HEK293T (cell line): ENCODE measurements at regions not wholly inside any gene's neighbourhood (a gene's known extent, or its start where the extent isn't known, plus 50 kb on each side); places are given as distances from the start of the nearest gene placed in this dataset.

Experiments
- CTCF ChIA-PET: fragments of 350-600 bp; formaldehyde crosslinking; extraction: SDS; loops from one replicate; lab custom pipeline; 2021; ENCODE audit warnings: antibody characterized with exemption, inconsistent platforms; lab: Yijun Ruan, JAX
- POLR2A ChIA-PET: fragments of 350-600 bp; formaldehyde crosslinking; extraction: SDS; loops from one replicate; lab custom pipeline; 2020; ENCODE audit warnings: antibody characterized with exemption, inconsistent platforms; lab: Yijun Ruan, JAX
- DNase-seq: peaks from one replicate; pipeline ENCODE4 v3.0.0; 2012; ENCODE audit warnings: mixed read lengths; ENCODE audit errors: extremely low spot score
- ARNT ChIP-seq: fragments of 450-650 bp; IDR thresholded peaks from 2 replicates; pipeline ENCODE4 v1.6.1; 2017; ENCODE audit warnings: mild to moderate bottlenecking
- BHLHE40 ChIP-seq: fragments of 450-650 bp; IDR thresholded peaks from 2 replicates; pipeline ENCODE4 v1.6.1; 2016; ENCODE audit warnings: mild to moderate bottlenecking, moderate library complexity, borderline replicate concordance
- CTBP1 ChIP-seq: fragments of 450-650 bp; IDR thresholded peaks from 2 replicates; pipeline ENCODE4 v1.6.1; 2016; ENCODE audit warnings: borderline replicate concordance
- ELF4 ChIP-seq: fragments of 450-650 bp; IDR thresholded peaks from 2 replicates; pipeline ENCODE4 v1.6.1; 2017; ENCODE audit warnings: antibody characterized with exemption
- FOXA1 ChIP-seq: fragments of 450-650 bp; IDR thresholded peaks from 2 replicates; pipeline ENCODE4 v1.6.1; 2016; ENCODE audit warnings: mild to moderate bottlenecking
- FOXK2 ChIP-seq: fragments of 450-650 bp; IDR thresholded peaks from 2 replicates; pipeline ENCODE4 v1.6.1; 2016; ENCODE audit warnings: mild to moderate bottlenecking
- FOXM1 ChIP-seq: fragments of 450-650 bp; IDR thresholded peaks from 2 replicates; pipeline ENCODE4 v1.6.1; 2017; ENCODE audit warnings: mild to moderate bottlenecking, borderline replicate concordance
- HDGF ChIP-seq: fragments of 450-650 bp; IDR thresholded peaks from 2 replicates; pipeline ENCODE4 v1.6.1; 2017; ENCODE audit warnings: antibody characterized with exemption, borderline replicate concordance
- L3MBTL2 ChIP-seq: fragments of 450-650 bp; conservative IDR thresholded peaks from 2 replicates; pipeline ENCODE4 v1.6.1; 2016; ENCODE audit warnings: mild to moderate bottlenecking
- LEF1 ChIP-seq: fragments of 450-650 bp; IDR thresholded peaks from 2 replicates; pipeline ENCODE4 v1.6.1; 2017; ENCODE audit warnings: mild to moderate bottlenecking, borderline replicate concordance
- NFRKB ChIP-seq: fragments of 450-650 bp; IDR thresholded peaks from 2 replicates; pipeline ENCODE4 v1.6.1; 2016; ENCODE audit warnings: mild to moderate bottlenecking, moderate library complexity
- PKNOX1 ChIP-seq: fragments of 450-650 bp; IDR thresholded peaks from 2 replicates; pipeline ENCODE4 v1.6.1; 2016
- SP1 ChIP-seq: fragments of 450-650 bp; IDR thresholded peaks from 2 replicates; pipeline ENCODE4 v1.6.1; 2017
- SUZ12 ChIP-seq: fragments of 450-650 bp; IDR thresholded peaks from 2 replicates; pipeline ENCODE4 v1.6.1; 2016; ENCODE audit warnings: mild to moderate bottlenecking
- TARDBP ChIP-seq: fragments of 450-650 bp; IDR thresholded peaks from 2 replicates; pipeline ENCODE4 v1.6.1; 2016
- ZNF384 ChIP-seq: fragments of 450-650 bp; IDR thresholded peaks from 2 replicates; pipeline ENCODE4 v1.6.1; 2016

- TF ChIP-seq ARNT (no peak), HDGF (no peak), FOXK2 (no peak)
- DNase-seq = no peak
- ChIA-PET CTCF (no interaction called here), POLR2A (no interaction called here)
Observed at GRCh38 chr21:15379776-15380175, 315.0 kb upstream of the NRIP1 start.

GRCh38 chr21:15383588-15383987, 318.8 kb upstream of the NRIP1 start:
- ChIA-PET CTCF (no interaction called here), POLR2A (no interaction called here)
- no peak for DNase-seq
- no peak for TF ChIP-seq ZNF384

- CTCF ChIA-PET = no interaction called here
- POLR2A ChIA-PET = no interaction called here
- TF ChIP-seq ELF4 (no peak), FOXA1 (no peak), SP1 (no peak), HDGF (no peak), FOXK2 (no peak), SUZ12 (no peak), LEF1 (no peak), BHLHE40 (no peak), NFRKB (no peak), CTBP1 (no peak), ARNT (no peak), ZNF384 (no peak), FOXM1 (no peak), TARDBP (no peak), PKNOX1 (no peak), L3MBTL2 (no peak)
- DNase-seq = no peak
Observed at GRCh38 chr21:15390049-15390448, 325.2 kb upstream of the NRIP1 start.

GRCh38 chr21:15397258-15397657, 332.5 kb upstream of the NRIP1 start:
- TF ChIP-seq LEF1 (no peak), FOXK2 (no peak), FOXA1 (no peak), SUZ12 (no peak), ARNT (no peak), TARDBP (no peak)
- ChIA-PET CTCF (no interaction called here), POLR2A (no interaction called here)
- DNase-seq = no peak

GRCh38 chr21:15400905-15401304, 328.9 kb upstream of the USP25 start:
- no peak for DNase-seq
- ChIA-PET CTCF (no interaction called here), POLR2A (no interaction called here)
- no peak for TF ChIP-seq HDGF

GRCh38 chr21:15401331-15401730, 328.5 kb upstream of the USP25 start:
- ChIA-PET POLR2A (no interaction called here), CTCF (no interaction called here)
- no peak for DNase-seq
- TF ChIP-seq FOXK2 = no peak
- TF ChIP-seq BHLHE40 = no peak
- TF ChIP-seq ZNF384 = no peak
- no peak for TF ChIP-seq TARDBP
- no peak for TF ChIP-seq LEF1
- TF ChIP-seq HDGF = no peak
- TF ChIP-seq NFRKB = no peak
- no peak for TF ChIP-seq ELF4
- TF ChIP-seq L3MBTL2 = no peak
- TF ChIP-seq ARNT = no peak
- no peak for TF ChIP-seq FOXM1
- no peak for TF ChIP-seq SUZ12
- TF ChIP-seq SP1 = no peak
- TF ChIP-seq PKNOX1 = no peak
- TF ChIP-seq FOXA1 = no peak
- no peak for TF ChIP-seq CTBP1

GRCh38 chr21:15405214-15405613, 324.6 kb upstream of the USP25 start:
- CTCF ChIA-PET = no interaction called here

More at GRCh38 chr21:15405214-15405613, 324.6 kb upstream of the USP25 start:
- POLR2A ChIA-PET = no interaction called here
- DNase-seq = no peak
- no peak for TF ChIP-seq FOXA1
- no peak for TF ChIP-seq BHLHE40
- TF ChIP-seq CTBP1 = no peak
- TF ChIP-seq FOXM1 = no peak
- TF ChIP-seq ZNF384 = no peak
- no peak for TF ChIP-seq PKNOX1
- no peak for TF ChIP-seq HDGF
